Cardiac muscle cell (in vitro differentiated cells and primary cell): ENCODE measurements at regions not wholly inside any gene's neighbourhood (a gene's known extent, or its start where the extent isn't known, plus 50 kb on each side); places are given as distances from the start of the nearest gene placed in this dataset.
A peak's percentile ranks its signal among the peaks of the same experiment; 100 is the strongest.

Source experiments
- DNase-seq, 2 donors: peaks; one replicate each; pipeline versions ENCODE4 v3.0.0 to v3.0.0-alpha.2; 2010 to 2017; ENCODE audit warnings: low read depth in 1 of 2, low spot score in 1 of 2
- H3K27ac ChIP-seq: fragments of 200-600 bp; sonication (generic); 2 replicates; pipeline ENCODE4 v1.5.1; 2016
- H3K27me3 ChIP-seq: fragments of 200-600 bp; sonication (generic); 2 replicates; pipeline ENCODE4 v1.6.0; 2016; ENCODE audit warnings: control low read depth
- H3K36me3 ChIP-seq: fragments of 200-600 bp; sonication (generic); 2 replicates; pipeline ENCODE4 v1.5.1; 2016; ENCODE audit warnings: control low read depth
- H3K4me1 ChIP-seq: fragments of 200-600 bp; sonication (generic); 2 replicates; pipeline ENCODE4 v1.8.1; 2017; ENCODE audit warnings: low read depth, mild to moderate bottlenecking, mixed run types
- H3K4me3 ChIP-seq: fragments of 200-600 bp; sonication (generic); 2 replicates; pipeline ENCODE4 v1.5.1; 2016; ENCODE audit warnings: mild to moderate bottlenecking
- H3K9me3 ChIP-seq: fragments of 200-600 bp; sonication (generic); 2 replicates; pipeline ENCODE4 v1.5.1; 2017; ENCODE audit warnings: low read depth, mild to moderate bottlenecking, control low read depth
- TF ChIP-seq, protein P1 (sequence below): IDR thresholded peaks from 2 replicates; pipeline ENCODE4 v1.5.1; 2012; ENCODE audit warnings: low read depth, mild to moderate bottlenecking, low read length

DNA sequence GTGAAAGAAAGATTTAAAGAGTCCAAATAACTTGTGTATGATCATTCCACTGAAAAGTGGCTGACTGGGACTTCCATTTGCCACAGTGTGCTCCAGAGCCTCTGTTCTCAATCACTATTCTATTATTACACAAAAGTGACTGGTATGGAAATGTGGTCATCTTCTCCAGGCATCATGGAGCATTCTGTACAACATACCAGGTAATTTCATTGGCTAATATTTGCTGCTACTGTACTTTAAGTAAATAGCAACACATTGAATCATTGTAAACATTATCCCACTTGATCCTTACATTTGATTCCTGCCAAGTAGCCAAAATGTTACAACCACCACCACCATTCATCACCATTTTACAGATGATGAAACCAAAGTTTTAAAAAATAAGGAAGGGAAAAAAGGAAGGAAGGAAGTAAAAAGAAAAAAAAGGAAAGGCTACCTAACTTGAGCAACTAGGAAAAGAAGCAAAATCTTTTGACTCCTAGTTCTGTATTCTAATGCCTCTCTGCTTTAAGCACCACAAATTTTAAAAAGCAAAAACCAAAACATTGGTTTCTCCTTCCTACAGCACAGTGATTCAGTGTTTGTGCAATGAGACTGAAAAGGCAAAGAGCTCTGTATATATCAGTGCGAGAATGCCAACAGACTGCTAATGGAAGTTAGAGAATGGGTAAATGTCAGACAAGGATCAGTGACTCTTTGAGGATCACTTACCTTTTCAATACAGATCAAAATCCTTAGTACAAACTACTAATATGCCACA is 361.4 kb upstream of the PTBP2 start:
- TF ChIP-seq, protein P1, sequence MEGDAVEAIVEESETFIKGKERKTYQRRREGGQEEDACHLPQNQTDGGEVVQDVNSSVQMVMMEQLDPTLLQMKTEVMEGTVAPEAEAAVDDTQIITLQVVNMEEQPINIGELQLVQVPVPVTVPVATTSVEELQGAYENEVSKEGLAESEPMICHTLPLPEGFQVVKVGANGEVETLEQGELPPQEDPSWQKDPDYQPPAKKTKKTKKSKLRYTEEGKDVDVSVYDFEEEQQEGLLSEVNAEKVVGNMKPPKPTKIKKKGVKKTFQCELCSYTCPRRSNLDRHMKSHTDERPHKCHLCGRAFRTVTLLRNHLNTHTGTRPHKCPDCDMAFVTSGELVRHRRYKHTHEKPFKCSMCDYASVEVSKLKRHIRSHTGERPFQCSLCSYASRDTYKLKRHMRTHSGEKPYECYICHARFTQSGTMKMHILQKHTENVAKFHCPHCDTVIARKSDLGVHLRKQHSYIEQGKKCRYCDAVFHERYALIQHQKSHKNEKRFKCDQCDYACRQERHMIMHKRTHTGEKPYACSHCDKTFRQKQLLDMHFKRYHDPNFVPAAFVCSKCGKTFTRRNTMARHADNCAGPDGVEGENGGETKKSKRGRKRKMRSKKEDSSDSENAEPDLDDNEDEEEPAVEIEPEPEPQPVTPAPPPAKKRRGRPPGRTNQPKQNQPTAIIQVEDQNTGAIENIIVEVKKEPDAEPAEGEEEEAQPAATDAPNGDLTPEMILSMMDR = no peak
- Histone ChIP-seq H3K27me3 (no peaks in the 10 kb centered on the region), H3K4me3 (no peak overlapping the region), H3K4me1 (no peaks in the 10 kb centered on the region), H3K9me3 (no peaks in the 10 kb centered on the region), H3K27ac (no peak overlapping the region), H3K36me3 (no peaks in the 10 kb centered on the region)
- no peak for DNase-seq

GRCh38 chr1:96361271-96361856 is 360.2 kb upstream of the PTBP2 start:
- DNase-seq = no peak
- Histone ChIP-seq H3K36me3 (no peaks in the 10 kb centered on the region), H3K27me3 (no peaks in the 10 kb centered on the region), H3K9me3 (no peaks in the 10 kb centered on the region), H3K4me3 (no peak overlapping the region), H3K27ac (no peak overlapping the region), H3K4me1 (no peaks in the 10 kb centered on the region)
- TF ChIP-seq, protein P1 = no peak

GRCh38 chr1:96361961-96362360 is 359.6 kb upstream of the PTBP2 start:
- peak in 1 of 2 donors; percentile 38 for DNase-seq

GRCh38 chr1:96362623-96363022 is 359.0 kb upstream of the PTBP2 start:
- no peaks in the 10 kb centered on the region for H3K9me3 ChIP-seq
- no peaks in the 10 kb centered on the region for H3K36me3 ChIP-seq
- no peak overlapping the region for H3K27ac ChIP-seq
- peak in 1 of 2 donors; percentile 95 for DNase-seq
- no peaks in the 10 kb centered on the region for H3K4me1 ChIP-seq
- no peaks in the 10 kb centered on the region for H3K27me3 ChIP-seq
- H3K4me3 ChIP-seq = no peak overlapping the region
- TF ChIP-seq, protein P1 = no peak

More at GRCh38 chr1:96361961-96362360, 359.6 kb upstream of the PTBP2 start:
- H3K27me3 ChIP-seq = no peaks in the 10 kb centered on the region
- H3K4me1 ChIP-seq = no peaks in the 10 kb centered on the region
- no peak overlapping the region for H3K27ac ChIP-seq
- no peaks in the 10 kb centered on the region for H3K36me3 ChIP-seq
- TF ChIP-seq, protein P1 = peak; percentile 17
- no peaks in the 10 kb centered on the region for H3K9me3 ChIP-seq
- no peak overlapping the region for H3K4me3 ChIP-seq

DNA sequence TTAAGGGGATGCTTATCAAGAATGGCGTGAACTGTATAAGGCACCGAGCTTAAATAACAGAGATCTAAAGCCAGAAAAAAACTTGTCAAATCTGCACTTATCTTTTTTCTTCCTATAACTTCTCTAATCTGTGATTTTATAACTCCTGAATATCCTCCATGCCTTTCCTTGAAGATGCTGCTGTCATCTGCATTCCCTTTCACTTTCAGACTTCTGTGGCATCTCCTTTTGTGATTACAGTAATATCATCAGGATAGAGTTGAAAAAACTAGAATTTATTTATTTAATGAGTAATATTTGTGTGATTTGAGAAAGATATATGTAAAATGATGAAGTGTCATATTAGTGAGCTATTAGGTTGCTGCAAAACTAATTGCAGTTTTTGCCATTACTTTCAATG is 357.8 kb upstream of the PTBP2 start:
- no peaks in the 10 kb centered on the region for H3K27me3 ChIP-seq
- no peaks in the 10 kb centered on the region for H3K36me3 ChIP-seq
- H3K27ac ChIP-seq = no peak overlapping the region
- H3K4me1 ChIP-seq = no peaks in the 10 kb centered on the region
- no peak for DNase-seq
- H3K9me3 ChIP-seq = no peaks in the 10 kb centered on the region
- no peak overlapping the region for H3K4me3 ChIP-seq
- TF ChIP-seq, protein P1 = no peak
